ENCODE measurements at regions not wholly inside any gene's neighbourhood (a gene's known extent, or its start where the extent isn't known, plus 50 kb on each side); places are given as distances from the start of the nearest gene placed in this dataset.
"Not testable (repeated sequence)": the region's sequence is repeated elsewhere in the genome, so short reads cannot be mapped to it uniquely, and the experiment has no call there.

- DNase-seq = no peak
- no peak for TF ChIP-seq POLR2A (IDR thresholded peaks at IDR 0.05; ENCODE audit: low read length)
- no peak for TF ChIP-seq GATA1 (IDR thresholded peaks at IDR 0.05; ENCODE audit: low read depth, low read length)
Observed at GRCh38 chr3:21979706-21980105, 228.7 kb upstream of the ZNF385D start.

GRCh38 chr3:21989341-21990042, 238.5 kb upstream of the ZNF385D start:
- no peak for DNase-seq
- TF ChIP-seq GATA1 (IDR thresholded peaks at IDR 0.05; ENCODE audit: low read depth, low read length) (no peak), POLR2A (IDR thresholded peaks at IDR 0.05; ENCODE audit: low read length) (no peak)

GRCh38 chr3:21991061-21991460, 240.1 kb upstream of the ZNF385D start:
- TF ChIP-seq GATA1 (IDR thresholded peaks at IDR 0.05; ENCODE audit: low read depth, low read length) = no peak
- no peak for TF ChIP-seq POLR2A (IDR thresholded peaks at IDR 0.05; ENCODE audit: low read length)

GRCh38 chr3:21995079-21995607, 244.1 kb upstream of the ZNF385D start:
- no peak for TF ChIP-seq GATA1 (IDR thresholded peaks at IDR 0.05; ENCODE audit: low read depth, low read length)
- DNase-seq = no peak

More at GRCh38 chr3:21991061-21991460, 240.1 kb upstream of the ZNF385D start:
- no peak for DNase-seq

GRCh38 chr3:22007368-22007767, 256.4 kb upstream of the ZNF385D start:
- TF ChIP-seq GATA1 (IDR thresholded peaks at IDR 0.05; ENCODE audit: low read depth, low read length) (no peak), POLR2A (IDR thresholded peaks at IDR 0.05; ENCODE audit: low read length) (no peak)
- DNase-seq = no peak

GRCh38 chr3:22010997-22011396, 260.0 kb upstream of the ZNF385D start:
- no peak for DNase-seq
- TF ChIP-seq POLR2A (IDR thresholded peaks at IDR 0.05; ENCODE audit: low read length) (no peak), GATA1 (IDR thresholded peaks at IDR 0.05; ENCODE audit: low read depth, low read length) (no peak)

- TF ChIP-seq POLR2A (IDR thresholded peaks at IDR 0.05; ENCODE audit: low read length) = no peak
- no peak for TF ChIP-seq GATA1 (IDR thresholded peaks at IDR 0.05; ENCODE audit: low read depth, low read length)
- no peak for DNase-seq
Observed at GRCh38 chr3:22012471-22012870, 261.5 kb upstream of the ZNF385D start.

GRCh38 chr3:22013641-22014040, 262.6 kb upstream of the ZNF385D start:
- no peak for TF ChIP-seq POLR2A (IDR thresholded peaks at IDR 0.05; ENCODE audit: low read length)
- TF ChIP-seq GATA1 (IDR thresholded peaks at IDR 0.05; ENCODE audit: low read depth, low read length) = no peak
- no peak for DNase-seq

- no peak for DNase-seq
- TF ChIP-seq POLR2A (IDR thresholded peaks at IDR 0.05; ENCODE audit: low read length) (no peak), GATA1 (IDR thresholded peaks at IDR 0.05; ENCODE audit: low read depth, low read length) (no peak)
Observed at GRCh38 chr3:22016197-22016596, 265.2 kb upstream of the ZNF385D start.

GRCh38 chr3:22024638-22025037, 273.6 kb upstream of the ZNF385D start:
- not testable (repeated sequence) for DNase-seq

- TF ChIP-seq GATA1 (IDR thresholded peaks at IDR 0.05; ENCODE audit: low read depth, low read length) = no peak
- TF ChIP-seq POLR2A (IDR thresholded peaks at IDR 0.05; ENCODE audit: low read length) = no peak
Observed at GRCh38 chr3:22029480-22029879, 278.5 kb upstream of the ZNF385D start.

GRCh38 chr3:22039161-22039560, 288.2 kb upstream of the ZNF385D start:
- no peak for DNase-seq
- TF ChIP-seq GATA1 (IDR thresholded peaks at IDR 0.05; ENCODE audit: low read depth, low read length) (no peak), POLR2A (IDR thresholded peaks at IDR 0.05; ENCODE audit: low read length) (no peak)

More at GRCh38 chr3:22029480-22029879, 278.5 kb upstream of the ZNF385D start:
- DNase-seq = no peak

- DNase-seq = no peak
- no peak for TF ChIP-seq POLR2A (IDR thresholded peaks at IDR 0.05; ENCODE audit: low read length)
Observed at GRCh38 chr3:22040150-22040549, 289.1 kb upstream of the ZNF385D start.

- no peak for TF ChIP-seq POLR2A (IDR thresholded peaks at IDR 0.05; ENCODE audit: low read length)
- no peak for TF ChIP-seq GATA1 (IDR thresholded peaks at IDR 0.05; ENCODE audit: low read depth, low read length)
- no peak for DNase-seq
Observed at GRCh38 chr3:22045882-22046281, 294.9 kb upstream of the ZNF385D start.

GRCh38 chr3:22063500-22063899, 312.5 kb upstream of the ZNF385D start:
- no peak for DNase-seq
- no peak for TF ChIP-seq GATA1 (IDR thresholded peaks at IDR 0.05; ENCODE audit: low read depth, low read length)
- no peak for TF ChIP-seq POLR2A (IDR thresholded peaks at IDR 0.05; ENCODE audit: low read length)

Measured in erythroblast (primary cell).